CD4-positive, alpha-beta T cell treated with Interleukin-10 for 1 hour (primary cell): ENCODE measurements at regions not wholly inside any gene's neighbourhood (a gene's known extent, or its start where the extent isn't known, plus 50 kb on each side); places are given as distances from the start of the nearest gene placed in this dataset.

Experiments used
- DNase-seq: peaks from one replicate; pipeline ENCODE4 v3.0.0-alpha.2; 2020

DNA sequence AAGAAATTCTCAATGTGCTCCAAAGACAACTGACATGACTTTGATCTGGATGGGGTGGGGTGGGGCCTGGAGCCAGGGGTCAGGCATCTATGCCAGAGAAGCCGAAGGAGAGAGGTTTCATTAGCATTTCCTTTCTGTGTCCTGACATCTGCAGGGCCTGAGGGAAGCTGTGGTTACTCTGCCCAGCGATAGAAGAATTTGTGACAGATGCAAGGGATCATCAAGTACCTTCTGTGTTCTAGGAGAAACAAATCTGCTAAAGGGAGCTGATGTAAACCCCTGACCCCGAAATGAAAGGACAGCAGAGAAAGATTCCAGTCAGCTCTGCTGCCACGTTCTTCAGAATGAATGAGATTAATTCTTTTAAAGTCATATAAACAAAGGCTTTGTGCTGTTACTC is 335.7 kb downstream of the PRELID2 start:
- no peak for DNase-seq

GRCh38 chr5:145497052-145497451 is 338.1 kb downstream of the PRELID2 start:
- no peak for DNase-seq

DNA sequence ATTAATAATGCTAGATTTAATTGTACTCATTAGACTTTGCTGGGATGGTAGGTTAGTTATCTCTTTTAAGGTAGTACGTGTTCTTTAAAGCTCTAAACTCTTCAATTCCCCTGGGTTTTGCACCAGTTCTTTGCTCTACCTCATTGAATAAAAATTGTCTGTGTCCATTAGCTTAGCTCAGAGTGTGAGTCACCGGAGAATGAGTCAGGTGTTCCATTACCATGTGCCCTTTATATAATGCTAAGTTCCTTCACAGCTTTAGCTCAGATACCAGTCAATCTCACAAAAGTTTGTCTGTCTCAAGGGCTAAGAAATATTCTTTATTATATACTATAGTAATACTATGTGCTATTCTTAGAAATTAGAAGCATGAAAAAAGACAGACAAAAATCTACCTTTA is 339.4 kb downstream of the PRELID2 start:
- no peak for DNase-seq

- DNase-seq: no peak
Measured at GRCh38 chr5:145495196-145495595, 339.9 kb downstream of the PRELID2 start.

DNA sequence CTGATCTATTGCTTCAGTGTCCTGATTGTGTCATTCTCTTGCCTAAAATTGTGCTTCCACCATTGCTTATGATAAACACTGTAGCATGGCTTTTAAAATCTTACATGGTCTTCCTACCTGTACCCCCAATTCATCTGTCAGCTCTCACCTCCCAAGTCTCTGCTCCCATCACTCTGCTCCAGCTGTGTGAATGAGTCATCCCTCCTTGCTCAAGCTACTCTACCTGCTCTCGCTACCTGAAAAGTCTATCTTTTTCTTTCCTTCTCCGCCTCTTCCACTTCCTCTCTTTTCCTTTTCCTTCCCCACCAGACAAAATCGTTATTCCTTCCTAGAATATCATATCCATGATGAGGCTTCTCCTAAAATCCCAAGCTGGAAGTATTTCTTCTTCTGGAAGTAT is 341.7 kb downstream of the PRELID2 start:
- DNase-seq: no peak

DNA sequence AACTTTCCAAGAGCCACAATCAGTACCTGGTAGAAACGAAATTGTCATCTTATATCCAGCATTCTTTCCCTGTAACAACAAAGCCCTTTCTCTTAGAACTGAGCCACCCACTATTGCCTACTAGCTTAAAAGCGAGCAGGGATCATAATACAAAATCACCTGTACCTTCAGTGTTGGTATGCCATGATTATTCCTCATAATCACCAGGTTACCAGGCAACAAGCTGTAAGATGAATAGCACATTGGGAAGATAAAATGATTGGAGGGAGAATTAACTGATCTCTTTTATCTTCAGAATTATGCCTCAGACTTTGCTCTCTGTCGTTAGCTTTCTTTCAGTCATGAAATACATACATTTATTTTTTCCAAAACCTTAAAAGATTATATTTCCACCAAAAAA is 345.6 kb downstream of the PRELID2 start:
- DNase-seq: no peak

GRCh38 chr5:145484158-145484557 is 351.0 kb downstream of the PRELID2 start:
- DNase-seq: no peak

GRCh38 chr5:145483212-145483611 is 351.9 kb downstream of the PRELID2 start:
- DNase-seq: no peak

- no peak for DNase-seq
Measured at GRCh38 chr5:145479857-145480256, 355.3 kb downstream of the PRELID2 start.

DNA sequence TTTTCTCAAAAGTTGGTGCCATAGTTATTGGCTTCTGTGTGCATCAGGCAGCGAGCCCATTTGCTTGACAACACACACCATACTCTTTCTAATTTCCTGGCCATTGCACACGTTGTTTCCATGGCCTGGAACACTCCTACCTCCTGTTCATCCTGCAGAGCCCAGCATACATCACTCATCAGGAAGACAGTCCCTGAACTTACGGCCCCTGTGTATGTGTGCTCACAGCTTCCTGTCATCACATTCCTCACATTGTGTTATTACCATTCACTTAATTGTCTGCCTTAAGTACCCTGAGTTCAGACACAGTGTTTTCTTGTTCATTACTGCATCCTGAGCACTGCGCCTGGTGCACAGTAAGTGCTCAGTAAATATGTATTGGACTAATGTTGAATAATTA is 355.9 kb downstream of the PRELID2 start:
- DNase-seq: no peak

- DNase-seq: no peak
Measured at GRCh38 chr5:145478651-145479050, 356.5 kb downstream of the PRELID2 start.

- no peak for DNase-seq
Measured at GRCh38 chr5:145473042-145473642, 362.0 kb downstream of the PRELID2 start.

DNA sequence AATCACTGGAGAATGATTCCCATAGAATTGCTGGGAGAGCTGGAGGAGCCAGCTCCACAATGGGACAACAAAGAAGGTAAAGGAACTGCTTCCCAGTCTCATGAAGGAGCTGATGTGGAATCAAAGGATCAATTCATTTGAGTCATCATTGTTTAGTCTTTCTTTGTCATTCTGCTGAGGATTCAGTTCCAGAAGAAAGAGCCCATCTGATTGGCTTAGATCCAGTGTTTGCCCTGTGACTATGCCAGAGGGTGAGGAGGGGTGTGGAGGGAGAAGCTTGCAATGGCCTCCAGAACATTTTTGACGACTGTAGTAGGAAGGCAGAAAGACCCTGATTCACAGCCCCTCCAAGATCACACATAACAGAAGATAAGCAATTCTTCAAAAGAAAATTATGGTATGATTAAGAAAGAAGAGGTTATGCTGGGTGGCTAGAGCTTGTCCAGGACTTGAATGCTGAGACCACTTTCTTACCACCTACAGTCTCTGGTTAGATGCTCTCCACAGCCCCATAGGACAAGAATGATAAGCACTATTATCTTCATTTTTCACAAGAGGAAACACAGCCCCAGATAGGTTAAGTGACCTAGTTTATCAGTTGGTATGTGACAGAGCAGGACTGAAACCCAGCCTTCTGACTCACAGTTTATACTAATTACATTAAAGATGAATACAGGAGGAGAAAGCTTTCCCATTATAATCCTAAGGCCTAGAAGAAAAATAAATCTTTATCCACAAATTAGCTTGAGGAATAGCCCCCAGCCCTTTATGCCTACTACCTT is 363.1 kb downstream of the PRELID2 start:
- DNase-seq: no peak

- DNase-seq: no peak
Measured at GRCh38 chr5:145471026-145471425, 364.1 kb downstream of the PRELID2 start.

DNA sequence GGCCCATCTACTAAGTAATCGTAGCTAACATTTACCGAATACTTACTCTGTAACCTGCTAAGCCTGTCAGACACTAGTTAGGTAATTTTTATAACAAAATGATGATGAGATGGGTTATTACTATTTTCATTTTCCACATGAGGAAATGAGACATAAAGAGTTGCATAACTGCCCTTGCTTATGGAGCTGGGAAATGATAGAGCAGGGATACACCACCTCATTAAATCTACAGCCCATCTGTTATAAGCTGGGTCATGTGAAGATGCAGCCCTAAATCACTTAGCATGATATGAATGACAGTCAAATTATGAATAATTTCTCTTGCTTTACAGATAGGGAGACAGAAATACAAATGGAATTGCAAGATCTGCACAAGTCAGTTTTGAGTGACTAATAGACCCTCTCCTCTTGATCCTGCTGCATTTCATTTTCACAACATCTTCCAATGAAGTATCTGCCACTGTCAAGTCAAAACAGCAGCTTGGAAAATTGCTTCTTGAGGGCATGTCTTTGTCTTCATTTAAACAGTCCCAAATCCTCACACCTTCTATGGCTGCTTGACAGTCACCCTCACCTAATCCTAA is 364.7 kb downstream of the PRELID2 start:
- no peak for DNase-seq

- DNase-seq: no peak
Measured at GRCh38 chr5:145467446-145467845, 367.7 kb downstream of the PRELID2 start.

- no peak for DNase-seq
Measured at GRCh38 chr5:145466533-145466932, 368.6 kb downstream of the PRELID2 start.

- no peak for DNase-seq
Measured at GRCh38 chr5:145465474-145466263, 369.5 kb downstream of the PRELID2 start.

- no peak for DNase-seq
Measured at GRCh38 chr5:145464171-145464570, 371.0 kb downstream of the PRELID2 start.

GRCh38 chr5:145463634-145464033 is 371.5 kb downstream of the PRELID2 start:
- no peak for DNase-seq

DNA sequence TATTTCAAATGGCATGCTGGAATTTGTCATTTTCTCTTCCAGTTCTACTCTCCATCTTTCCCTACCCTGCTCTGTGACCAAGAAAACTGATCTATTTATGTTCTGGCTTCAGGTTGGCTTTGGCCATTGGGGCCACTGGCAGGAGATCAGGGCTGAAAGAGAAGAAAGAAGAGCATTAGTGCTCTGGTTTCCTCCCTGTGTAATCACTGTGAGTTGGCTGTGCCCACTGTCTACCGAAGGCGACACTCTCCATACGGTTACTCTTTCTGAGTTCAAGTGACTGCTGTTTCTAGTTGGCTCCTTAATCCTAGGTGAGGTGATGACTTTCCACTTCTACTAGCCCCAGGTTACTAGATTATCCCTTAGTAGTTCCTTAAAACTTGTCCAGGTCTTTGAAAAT is 372.6 kb downstream of the PRELID2 start:
- DNase-seq: no peak

GRCh38 chr5:145450286-145450885 is 384.8 kb downstream of the PRELID2 start:
- no peak for DNase-seq

DNA sequence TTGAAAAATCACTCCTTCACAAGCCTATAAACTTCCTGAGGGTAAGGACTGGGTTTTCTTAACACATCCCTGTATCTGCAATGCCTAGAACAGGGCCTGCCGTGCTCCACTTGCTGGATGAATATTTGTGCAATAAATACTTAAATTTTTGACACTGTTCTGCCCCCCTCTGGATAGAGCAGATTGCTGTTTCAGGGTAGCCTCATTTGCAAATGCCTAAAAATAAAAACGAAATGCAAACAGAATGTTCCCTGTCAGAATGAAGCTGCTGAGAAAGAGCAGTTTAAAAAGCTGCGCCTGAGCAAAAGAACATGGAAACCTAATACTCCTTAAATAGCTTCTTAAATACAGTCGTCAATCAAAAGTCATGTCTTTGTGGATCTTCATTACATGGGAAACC is 385.3 kb downstream of the PRELID2 start:
- DNase-seq: no peak
